Nephron (organoid): ENCODE measurements at regions not wholly inside any gene's neighbourhood (a gene's known extent, or its start where the extent isn't known, plus 50 kb on each side); places are given as distances from the start of the nearest gene placed in this dataset.

Experiments
- H3K27ac Mint-ChIP-seq, 3 experiments: 2 replicates each; pipeline ENCODE4 v1.8.0; 2020; ENCODE audit warnings: mixed read lengths in 3 of 3, mild to moderate bottlenecking in 2 of 3, moderate library complexity in 1 of 3
- H3K27me3 Mint-ChIP-seq: 2 replicates; pipeline ENCODE4 v1.8.0; 2021; ENCODE audit warnings: low read depth, mild to moderate bottlenecking, moderate library complexity, mixed read lengths
- H3K36me3 Mint-ChIP-seq: 2 replicates; pipeline ENCODE4 v1.8.0; 2020; ENCODE audit warnings: low read depth, mixed read lengths
- H3K4me1 Mint-ChIP-seq: 2 replicates; pipeline ENCODE4 v1.8.0; 2020; ENCODE audit warnings: mixed read lengths
- H3K4me3 Mint-ChIP-seq, 3 experiments: 2 replicates each; pipeline ENCODE4 v1.8.0; 2020; ENCODE audit warnings: mild to moderate bottlenecking in 3 of 3, mixed read lengths in 3 of 3, moderate library complexity in 2 of 3
- H3K9me3 Mint-ChIP-seq: 2 replicates; pipeline ENCODE4 v1.8.0; 2020; ENCODE audit warnings: mixed read lengths
- TF ChIP-seq, protein P1 (sequence below), 3 experiments: fragments of 200-600 bp; sonication (generic); IDR thresholded peaks; one replicate each; pipeline ENCODE4 v1.5.0; 2021; ENCODE audit warnings: antibody characterized with exemption in 3 of 3; ENCODE audit not compliant: unreplicated experiment in 3 of 3

DNA sequence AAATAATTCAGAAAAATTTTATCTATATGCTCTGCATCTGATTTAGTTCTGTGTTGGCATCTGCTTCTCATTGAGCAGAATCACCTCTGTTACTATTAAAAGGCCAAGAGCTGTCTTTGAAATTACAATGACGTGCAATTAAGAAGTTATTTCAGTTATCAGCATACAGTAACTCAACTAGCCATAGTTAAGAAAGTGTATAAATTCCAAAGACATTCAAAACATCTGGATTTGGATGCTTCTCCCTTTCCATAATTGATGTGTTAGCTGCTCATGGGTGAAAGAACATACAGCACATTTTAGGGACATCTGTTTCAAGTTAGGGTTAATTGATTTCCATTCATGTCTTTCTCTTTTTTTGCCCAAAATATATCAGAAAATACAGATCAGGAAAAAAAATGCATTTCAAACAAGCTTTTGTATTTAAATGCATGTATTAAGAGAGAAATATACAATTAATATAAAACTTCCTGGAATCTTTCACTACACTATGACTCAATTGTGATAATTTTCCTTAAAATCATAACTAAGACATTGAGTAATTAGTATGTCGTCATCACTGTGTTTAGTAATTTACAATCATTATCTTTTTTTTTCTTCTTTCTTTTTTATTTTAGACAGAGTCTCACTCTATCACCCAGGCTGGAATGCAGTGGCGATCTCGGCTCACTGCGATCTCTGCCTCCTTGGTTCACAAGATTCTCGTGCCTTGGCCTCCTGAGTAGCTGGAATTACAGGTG lies 82.7 kb upstream of the MBNL1 start:
- TF ChIP-seq, protein P1, sequence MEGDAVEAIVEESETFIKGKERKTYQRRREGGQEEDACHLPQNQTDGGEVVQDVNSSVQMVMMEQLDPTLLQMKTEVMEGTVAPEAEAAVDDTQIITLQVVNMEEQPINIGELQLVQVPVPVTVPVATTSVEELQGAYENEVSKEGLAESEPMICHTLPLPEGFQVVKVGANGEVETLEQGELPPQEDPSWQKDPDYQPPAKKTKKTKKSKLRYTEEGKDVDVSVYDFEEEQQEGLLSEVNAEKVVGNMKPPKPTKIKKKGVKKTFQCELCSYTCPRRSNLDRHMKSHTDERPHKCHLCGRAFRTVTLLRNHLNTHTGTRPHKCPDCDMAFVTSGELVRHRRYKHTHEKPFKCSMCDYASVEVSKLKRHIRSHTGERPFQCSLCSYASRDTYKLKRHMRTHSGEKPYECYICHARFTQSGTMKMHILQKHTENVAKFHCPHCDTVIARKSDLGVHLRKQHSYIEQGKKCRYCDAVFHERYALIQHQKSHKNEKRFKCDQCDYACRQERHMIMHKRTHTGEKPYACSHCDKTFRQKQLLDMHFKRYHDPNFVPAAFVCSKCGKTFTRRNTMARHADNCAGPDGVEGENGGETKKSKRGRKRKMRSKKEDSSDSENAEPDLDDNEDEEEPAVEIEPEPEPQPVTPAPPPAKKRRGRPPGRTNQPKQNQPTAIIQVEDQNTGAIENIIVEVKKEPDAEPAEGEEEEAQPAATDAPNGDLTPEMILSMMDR (IDR thresholded peaks at IDR 0.05; ENCODE audit: unreplicated experiment in 3 of 3), result no peak
- Mint-ChIP-seq H3K4me1 (peaks cover 12% of the 10 kb centered on the region), H3K36me3 (no peaks in the 10 kb centered on the region), H3K4me3 (no peak overlapping the region), H3K9me3 (no peaks in the 10 kb centered on the region), H3K27ac (peak overlapping the region in 1 of 3 experiments; percentile 32), H3K27me3 (peaks cover 4% of the 10 kb centered on the region)

DNA sequence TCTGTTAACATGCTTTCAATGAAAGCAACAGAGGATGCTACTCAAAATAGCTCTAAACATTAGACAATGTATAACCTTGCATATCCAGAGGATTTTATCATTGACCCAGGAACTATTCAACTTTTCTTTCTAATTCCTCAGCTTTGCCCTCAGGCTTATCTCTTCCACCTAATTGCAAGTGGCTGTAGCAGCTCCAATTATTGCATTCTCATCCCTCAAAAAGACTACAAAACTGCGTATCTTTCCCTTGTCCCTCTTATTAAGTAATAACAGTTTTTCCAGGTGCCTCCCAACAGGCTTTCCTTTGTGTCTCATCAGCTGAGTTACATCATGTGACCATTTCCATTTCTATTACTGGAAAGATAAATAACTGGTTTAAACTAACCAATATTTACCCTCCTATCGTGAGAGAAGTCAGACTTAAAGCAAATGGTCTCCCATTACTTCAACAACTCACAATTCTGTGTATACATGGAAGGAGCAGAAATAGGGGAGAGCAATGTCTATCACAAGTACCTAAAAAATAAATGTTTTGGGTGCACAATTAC lies 78.0 kb upstream of the MBNL1 start:
- Mint-ChIP-seq H3K4me3 (no peak overlapping the region), H3K9me3 (no peaks in the 10 kb centered on the region), H3K27ac (no peak overlapping the region), H3K36me3 (no peaks in the 10 kb centered on the region), H3K4me1 (peaks cover 3% of the 10 kb centered on the region), H3K27me3 (peaks cover 4% of the 10 kb centered on the region)
- TF ChIP-seq, protein P1 (IDR thresholded peaks at IDR 0.05; ENCODE audit: unreplicated experiment in 3 of 3), result no peak

DNA sequence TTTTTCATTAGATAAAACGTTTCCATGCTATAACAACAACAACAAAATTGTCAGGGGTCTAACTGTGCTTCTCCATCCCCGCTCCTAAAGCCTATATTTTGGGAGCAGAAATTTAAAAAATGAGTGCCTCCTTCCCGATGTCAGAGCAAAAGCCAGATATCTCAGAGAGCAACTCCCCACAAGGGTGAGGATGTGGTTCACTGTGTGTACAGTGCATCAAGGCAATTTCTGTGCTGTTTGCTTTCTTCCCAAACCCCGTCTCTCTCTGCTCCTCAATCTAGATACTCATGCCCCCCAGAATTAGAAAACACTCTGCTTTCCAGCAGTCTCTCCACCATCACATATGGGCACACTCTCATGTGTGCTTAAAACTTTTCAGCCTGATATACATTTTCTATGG lies 76.7 kb upstream of the MBNL1 start:
- Mint-ChIP-seq H3K4me1 (no peaks in the 10 kb centered on the region), H3K27ac (no peak overlapping the region), H3K4me3 (no peak overlapping the region), H3K9me3 (no peaks in the 10 kb centered on the region), H3K36me3 (no peaks in the 10 kb centered on the region), H3K27me3 (peaks cover 4% of the 10 kb centered on the region)
- TF ChIP-seq, protein P1 (IDR thresholded peaks at IDR 0.05; ENCODE audit: unreplicated experiment in 3 of 3), result no peak

DNA sequence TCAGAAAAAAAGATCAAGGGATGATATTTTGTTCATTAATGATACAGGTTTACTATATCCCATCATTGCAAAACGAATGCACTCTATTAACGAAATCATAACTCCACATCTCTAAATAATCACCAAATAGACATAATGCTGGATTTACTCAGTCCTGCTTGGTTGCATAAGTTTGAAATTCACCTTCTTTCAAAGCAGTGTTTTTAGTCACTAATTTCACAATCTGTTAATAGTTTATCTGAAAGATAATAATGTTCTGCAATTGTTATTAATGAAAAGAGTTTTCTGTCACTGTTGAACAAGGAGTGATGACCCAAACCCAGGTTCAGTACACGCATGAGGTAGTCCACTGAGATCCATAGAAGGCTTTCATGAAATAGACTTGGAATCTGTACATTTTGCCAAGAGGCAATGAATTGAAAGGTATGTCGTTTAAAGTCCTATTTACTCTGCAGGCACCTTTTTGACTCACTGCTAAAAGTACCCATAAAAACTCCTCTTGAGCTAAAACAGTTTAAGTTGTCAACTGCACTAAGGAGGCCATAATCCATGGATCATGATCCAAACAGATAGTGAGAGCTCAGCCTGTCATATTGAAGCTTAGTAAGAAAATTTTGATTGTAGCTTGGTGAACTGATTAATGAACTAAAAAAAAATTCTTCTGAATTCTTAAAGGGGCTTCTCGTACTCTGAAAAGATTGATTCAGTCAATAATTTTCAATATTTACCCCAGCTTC lies 75.6 kb upstream of the MBNL1 start:
- no peak overlapping the region for H3K27ac Mint-ChIP-seq
- TF ChIP-seq, protein P1 (IDR thresholded peaks at IDR 0.05; ENCODE audit: unreplicated experiment in 3 of 3), result no peak
- no peaks in the 10 kb centered on the region for H3K27me3 Mint-ChIP-seq
- no peaks in the 10 kb centered on the region for H3K9me3 Mint-ChIP-seq
- no peaks in the 10 kb centered on the region for H3K36me3 Mint-ChIP-seq
- H3K4me1 Mint-ChIP-seq, result no peaks in the 10 kb centered on the region
- H3K4me3 Mint-ChIP-seq, result no peak overlapping the region

DNA sequence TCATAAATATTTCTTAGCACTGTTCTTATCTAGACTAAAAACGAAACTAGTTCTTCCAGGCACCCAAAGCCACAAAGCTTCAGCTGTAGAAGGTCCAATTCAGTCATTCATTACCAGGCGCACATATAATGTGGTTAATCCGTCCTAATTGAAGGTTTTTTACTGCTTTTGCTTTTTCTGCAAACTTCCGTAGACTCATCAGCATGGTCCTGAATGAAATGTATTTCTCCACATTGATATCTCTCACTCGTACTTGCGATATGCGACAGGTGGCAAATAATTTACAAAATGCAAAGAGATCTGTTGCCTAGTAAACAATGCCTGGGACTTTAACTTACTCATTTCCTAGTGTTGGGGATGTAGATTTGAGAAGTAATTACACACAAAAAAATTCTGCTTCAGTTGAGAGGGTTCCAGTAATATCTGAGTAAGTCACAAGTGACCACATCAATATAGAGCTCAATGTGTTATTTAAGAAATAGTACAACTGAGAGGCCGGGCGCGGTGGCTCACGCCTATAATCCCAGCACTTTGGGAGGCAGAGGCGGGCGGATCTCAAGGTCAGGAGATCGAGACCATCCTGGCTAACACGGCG lies 75.0 kb upstream of the MBNL1 start:
- no peaks in the 10 kb centered on the region for H3K9me3 Mint-ChIP-seq
- no peak overlapping the region for H3K27ac Mint-ChIP-seq
- no peak overlapping the region for H3K4me3 Mint-ChIP-seq
- H3K27me3 Mint-ChIP-seq, result no peaks in the 10 kb centered on the region
- H3K4me1 Mint-ChIP-seq, result no peaks in the 10 kb centered on the region
- no peaks in the 10 kb centered on the region for H3K36me3 Mint-ChIP-seq
- TF ChIP-seq, protein P1 (IDR thresholded peaks at IDR 0.05; ENCODE audit: unreplicated experiment in 3 of 3), result no peak
